Choroid plexus epithelial cell (primary cell): ENCODE measurements at regions not wholly inside any gene's neighbourhood (a gene's known extent, or its start where the extent isn't known, plus 50 kb on each side); places are given as distances from the start of the nearest gene placed in this dataset.
A peak's percentile ranks its signal among the peaks of the same experiment; 100 is the strongest.

Source experiments
- DNase-seq: peaks from one replicate; pipeline ENCODE4 v3.0.0-alpha.2; 2010; ENCODE audit warnings: low read depth
- H3K4me3 ChIP-seq: 2 replicates; pipeline ENCODE4 v1.5.1; 2011; ENCODE audit warnings: low read depth, mild to moderate bottlenecking, control low read depth, low read length, moderate library complexity
- CTCF ChIP-seq: conservative IDR thresholded peaks from 2 replicates; pipeline ENCODE4 v1.5.1; 2011; ENCODE audit warnings: low read depth, mild to moderate bottlenecking, control low read depth, inconsistent platforms, low read length, moderate library complexity

- DNase-seq: peak; percentile 18
- no peak overlapping the region for H3K4me3 ChIP-seq
- no peak for TF ChIP-seq CTCF
Measured at GRCh38 chr13:47420568-47420967, 523.7 kb upstream of the HTR2A start.

DNA sequence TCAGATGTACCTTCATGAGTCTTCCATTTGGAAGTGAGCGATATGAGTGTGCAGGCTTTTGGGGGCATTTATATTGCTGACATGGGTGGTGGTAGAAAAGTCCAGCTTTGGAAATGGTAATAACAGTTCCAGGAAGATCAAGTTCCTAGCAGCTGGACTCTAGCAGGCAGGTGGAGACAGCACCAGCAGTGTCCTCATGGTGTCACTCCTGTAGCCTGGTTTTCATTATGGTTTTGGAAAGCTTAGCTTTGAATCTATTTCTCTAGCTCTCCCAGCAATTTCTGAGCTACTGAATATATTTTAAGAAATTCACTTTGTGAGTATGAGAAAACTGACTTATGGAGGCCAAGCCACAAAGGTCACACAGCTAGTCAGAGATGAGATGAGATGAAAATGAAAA, 523.2 kb upstream of the HTR2A start:
- DNase-seq: peak; percentile 30
- H3K4me3 ChIP-seq: no peak overlapping the region
- TF ChIP-seq CTCF: peak; percentile 39

DNA sequence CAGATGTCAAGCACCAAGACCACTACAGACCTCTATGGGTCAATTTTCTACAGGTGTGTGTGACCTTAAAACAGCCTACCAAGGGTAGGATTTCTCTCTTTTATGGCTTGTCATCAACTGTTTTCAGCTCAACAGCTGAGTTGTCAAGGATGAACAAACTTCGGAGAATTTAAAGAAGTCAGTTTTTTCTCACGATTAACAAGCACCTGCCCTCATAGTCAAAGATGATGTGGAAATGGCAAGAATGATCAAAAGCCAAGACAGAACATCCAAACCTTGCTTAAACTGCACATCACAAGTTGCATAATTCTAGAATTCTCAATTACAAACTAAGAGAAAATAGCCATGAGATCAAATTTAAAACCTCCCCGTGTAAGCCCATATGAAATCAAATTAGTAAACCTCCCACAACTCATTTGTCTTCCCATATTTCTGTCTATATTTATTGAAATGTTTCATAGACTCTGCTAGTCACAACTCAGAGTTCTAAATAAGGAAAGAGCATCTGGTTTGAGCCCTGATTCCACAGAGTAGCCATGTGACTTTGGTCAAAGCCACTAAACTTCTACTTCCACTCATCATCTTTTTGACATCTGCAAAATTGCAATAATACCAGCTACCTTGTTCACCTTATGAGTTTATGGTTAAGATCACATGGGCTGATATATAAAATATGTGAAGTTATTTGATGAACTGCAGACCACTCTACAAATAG, 521.5 kb upstream of the HTR2A start:
- no peak for DNase-seq
- no peak overlapping the region for H3K4me3 ChIP-seq
- no peak for TF ChIP-seq CTCF

DNA sequence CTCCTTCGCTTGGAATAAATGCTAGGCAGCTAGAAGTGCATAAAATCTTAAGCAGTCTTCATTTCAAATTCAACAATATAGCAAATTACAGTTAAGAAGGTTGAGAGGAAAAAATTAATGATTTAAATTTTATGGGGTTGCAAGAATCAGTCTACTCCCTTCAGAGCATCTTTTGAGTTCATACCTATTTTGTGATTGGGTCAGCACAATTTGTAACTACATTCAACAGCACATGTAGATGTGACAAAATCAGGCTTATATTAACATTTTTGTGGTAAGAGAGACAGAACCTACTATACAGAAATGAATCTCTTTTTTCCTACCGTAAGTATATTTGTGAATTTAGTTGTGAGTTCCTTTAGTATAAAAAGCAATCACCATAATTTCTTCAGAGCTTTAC, 520.6 kb upstream of the HTR2A start:
- no peak for DNase-seq
- H3K4me3 ChIP-seq: no peak overlapping the region
- TF ChIP-seq CTCF: no peak

DNA sequence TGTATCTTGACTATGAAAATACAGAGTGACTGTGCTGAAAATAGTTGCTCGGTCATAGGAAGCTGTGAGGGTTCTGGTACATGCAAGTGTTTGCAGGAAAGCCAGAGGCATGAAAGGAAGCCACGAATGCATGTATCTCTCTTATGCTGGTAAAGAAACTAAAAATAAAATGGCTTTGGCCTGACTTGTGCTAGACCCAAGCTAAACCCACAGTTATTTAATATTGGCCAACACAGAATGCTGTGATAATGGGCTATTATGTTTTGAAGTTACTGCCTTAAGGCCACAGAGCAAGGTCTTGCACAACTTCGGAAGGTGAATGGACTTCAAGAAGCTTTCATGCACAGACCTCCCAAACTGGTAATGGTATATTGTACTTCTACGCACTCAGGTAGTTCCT, 518.2 kb upstream of the HTR2A start:
- peak; percentile 27 for DNase-seq
- no peak overlapping the region for H3K4me3 ChIP-seq
- no peak for TF ChIP-seq CTCF

GRCh38 chr13:47413526-47413925, 516.7 kb upstream of the HTR2A start:
- no peak overlapping the region for H3K4me3 ChIP-seq
- no peak for TF ChIP-seq CTCF
- no peak for DNase-seq

DNA sequence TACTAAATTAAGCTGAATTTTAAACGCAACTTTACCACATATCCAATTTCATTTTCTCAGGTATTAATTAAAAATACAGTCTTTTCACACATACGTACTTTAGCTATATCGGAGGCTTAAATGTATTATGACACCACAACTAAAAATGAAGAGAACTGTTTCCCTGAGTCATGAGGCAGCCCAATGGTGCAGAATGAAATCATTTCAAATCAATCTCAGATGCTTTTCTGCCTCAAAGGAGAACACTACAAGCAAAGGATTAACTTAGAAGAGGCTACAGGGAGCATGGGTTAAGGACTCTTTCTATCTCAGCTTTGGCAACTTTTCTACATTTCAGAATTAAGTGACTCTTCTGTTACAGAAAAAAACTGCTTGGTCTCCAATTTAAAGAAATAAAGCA, 516.3 kb upstream of the HTR2A start:
- DNase-seq: peak; percentile 8
- no peak overlapping the region for H3K4me3 ChIP-seq

More for the DNA sequence above, 516.3 kb upstream of the HTR2A start:
- no peak for TF ChIP-seq CTCF
